Endometrial microvascular endothelial cells (primary cell): ENCODE measurements at regions not wholly inside any gene's neighbourhood (a gene's known extent, or its start where the extent isn't known, plus 50 kb on each side); places are given as distances from the start of the nearest gene placed in this dataset.

ENCODE experiments used
- in situ Hi-C: cut with HindIII; loops from 2 replicates; pipeline ENCODE4 v1.10.0; 2017; ENCODE audit warnings: low sequenced_read_pairs, low pct_unique_long_range_greater_than_20kb; ENCODE audit errors: inconsistent ontology term

- in situ Hi-C loops, result no loop called here
These were observed 263.6 kb downstream of the DUSP10 start for GRCh38 chr1:221478050-221478949.

GRCh38 chr1:221487781-221488524, 253.9 kb downstream of the DUSP10 start:
- in situ Hi-C loops, result no loop called here

GRCh38 chr1:221488550-221488949, 253.3 kb downstream of the DUSP10 start:
- in situ Hi-C loops, result no loop called here

GRCh38 chr1:221494670-221495069, 247.2 kb downstream of the DUSP10 start:
- in situ Hi-C loops, result no loop called here

DNA sequence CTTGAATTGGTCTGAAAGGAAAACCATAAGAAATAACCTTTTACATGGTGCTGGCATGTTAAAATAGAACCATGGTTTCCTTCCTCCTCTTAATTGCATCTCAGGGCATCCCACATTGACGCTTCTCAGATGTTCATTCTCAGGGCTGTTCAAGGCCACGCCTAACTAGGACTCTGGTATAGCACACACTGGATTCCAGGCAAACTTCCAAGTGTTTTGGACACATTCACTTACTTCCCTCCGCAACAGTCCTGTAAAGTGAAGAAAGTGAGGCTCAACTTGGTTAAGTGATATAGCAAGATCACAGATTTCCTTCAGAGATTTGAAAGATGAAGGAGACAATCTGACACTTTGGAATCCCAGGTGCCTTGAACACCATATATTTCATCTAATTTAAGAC, 244.8 kb downstream of the DUSP10 start:
- in situ Hi-C loops, result no loop called here

DNA sequence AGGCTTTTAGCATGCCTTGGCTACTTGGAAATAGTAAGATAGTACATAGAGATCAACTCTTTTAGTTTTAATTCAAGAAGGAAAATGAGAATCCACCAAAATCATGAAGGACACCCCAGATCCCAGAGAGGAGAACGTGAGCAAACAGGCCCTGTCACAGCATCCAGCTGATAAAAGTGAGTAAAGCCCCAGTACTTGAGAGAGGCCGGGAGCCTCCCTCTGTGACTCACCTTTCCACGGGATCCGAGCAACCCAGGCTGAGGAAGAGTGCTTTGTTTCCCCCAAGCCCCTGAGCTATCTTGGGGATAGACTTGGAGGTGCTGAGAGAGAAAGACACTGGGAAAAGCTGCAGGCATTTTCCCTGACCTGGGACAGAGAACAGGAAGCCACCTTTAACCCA, 238.6 kb downstream of the DUSP10 start:
- in situ Hi-C loops, result no loop called here

DNA sequence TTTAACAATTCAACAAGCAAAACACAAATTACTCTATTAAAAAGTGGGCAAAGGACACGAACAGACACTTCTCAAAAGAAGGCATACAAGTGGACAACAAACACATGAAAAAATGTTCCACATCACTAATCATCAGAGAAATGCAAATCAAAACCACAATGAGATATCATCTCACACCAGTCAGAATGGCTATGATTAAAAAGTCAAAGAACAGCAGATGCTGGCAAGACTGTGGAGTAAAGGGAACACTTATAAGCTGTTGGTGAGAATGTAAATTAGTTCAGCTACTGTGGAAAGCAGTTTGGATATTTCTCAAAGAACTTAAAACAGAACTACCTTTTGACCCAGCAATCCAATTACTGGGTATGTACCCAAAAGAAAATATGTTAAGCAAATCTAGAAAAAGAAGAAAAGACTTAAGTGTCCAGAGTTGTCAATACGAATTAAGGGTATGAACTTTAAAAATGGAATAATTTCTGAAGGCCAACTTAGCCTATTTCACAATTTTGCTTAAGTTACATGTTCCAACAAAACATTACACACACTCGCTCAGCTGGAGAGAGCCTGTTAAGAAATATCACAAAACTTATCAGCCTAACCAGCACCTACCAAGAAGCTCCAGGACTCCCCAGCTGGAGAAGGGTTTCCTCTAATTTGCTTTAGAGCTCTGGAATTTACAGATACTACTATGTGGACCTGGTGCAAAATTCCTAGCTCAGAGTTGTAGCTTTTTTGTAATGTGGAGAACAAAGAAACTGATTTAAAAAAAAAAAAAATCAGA, 232.1 kb downstream of the DUSP10 start:
- in situ Hi-C loops, result no loop called here

GRCh38 chr1:221510793-221511503, 230.9 kb downstream of the DUSP10 start:
- in situ Hi-C loops, result no loop called here

DNA sequence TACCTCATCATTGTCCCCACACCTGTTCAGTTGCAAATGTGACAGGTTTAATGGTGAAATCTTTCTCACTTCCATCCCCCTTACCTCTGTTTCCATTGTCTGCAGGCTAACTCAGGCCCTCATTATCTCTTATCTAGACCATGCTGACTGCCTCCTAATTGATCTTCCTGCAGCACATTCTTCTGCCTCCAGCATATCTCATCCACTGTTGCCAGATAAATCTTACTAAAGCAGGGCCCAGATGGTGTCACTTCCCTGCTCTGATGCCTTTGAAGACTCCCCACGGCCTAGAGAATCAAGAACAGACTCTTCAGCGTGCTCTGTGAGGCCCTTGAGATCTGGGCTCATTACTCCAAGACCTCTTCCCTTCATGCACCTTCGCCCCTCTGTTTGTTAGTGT, 230.1 kb downstream of the DUSP10 start:
- in situ Hi-C loops, result no loop called here

DNA sequence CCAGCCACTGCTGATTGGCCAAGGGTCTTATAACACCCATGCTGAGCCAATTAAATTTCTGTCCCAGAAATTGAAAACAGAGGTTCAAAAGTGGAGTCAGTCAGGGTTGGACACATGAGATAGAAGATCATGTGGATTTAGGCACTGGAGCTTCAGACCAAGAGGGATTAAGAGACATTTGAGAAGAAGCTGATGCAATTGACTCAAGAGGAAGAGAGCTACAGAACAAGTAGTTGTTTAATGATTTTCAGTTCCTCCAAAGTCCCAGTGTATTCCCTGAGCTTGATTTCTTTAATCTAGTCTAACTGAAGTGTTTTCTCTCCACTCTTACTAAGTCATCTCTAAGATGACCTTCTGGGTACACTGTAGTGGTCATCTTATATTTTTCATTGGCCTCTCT, 227.1 kb downstream of the DUSP10 start:
- in situ Hi-C loops, result no loop called here

GRCh38 chr1:221515496-221515895, 226.4 kb downstream of the DUSP10 start:
- in situ Hi-C loops, result no loop called here

GRCh38 chr1:221517961-221518360, 223.9 kb downstream of the DUSP10 start:
- in situ Hi-C loops, result no loop called here

GRCh38 chr1:221520250-221520649, 221.6 kb downstream of the DUSP10 start:
- in situ Hi-C loops, result no loop called here

GRCh38 chr1:221521686-221522085, 220.2 kb downstream of the DUSP10 start:
- in situ Hi-C loops, result no loop called here

DNA sequence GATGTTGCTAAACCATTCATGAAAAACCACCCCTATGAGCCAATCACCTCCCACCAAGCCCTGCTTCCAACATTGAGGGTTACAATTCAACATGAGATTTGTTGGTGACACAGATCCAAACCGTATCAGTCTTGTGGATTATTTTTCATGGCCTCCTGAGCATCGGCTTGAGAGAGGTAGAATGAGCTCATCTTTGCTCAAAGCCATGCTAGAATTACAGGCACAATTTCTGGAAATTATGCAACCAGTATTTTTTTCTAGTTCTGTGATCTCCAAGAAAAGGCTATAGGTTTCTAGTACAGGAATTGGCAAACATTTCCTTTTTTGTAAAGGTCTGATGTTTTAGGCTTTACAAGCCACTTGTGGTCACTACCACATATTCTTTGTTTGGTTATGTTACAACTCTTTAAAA, 219.4 kb downstream of the DUSP10 start:
- in situ Hi-C loops, result no loop called here

DNA sequence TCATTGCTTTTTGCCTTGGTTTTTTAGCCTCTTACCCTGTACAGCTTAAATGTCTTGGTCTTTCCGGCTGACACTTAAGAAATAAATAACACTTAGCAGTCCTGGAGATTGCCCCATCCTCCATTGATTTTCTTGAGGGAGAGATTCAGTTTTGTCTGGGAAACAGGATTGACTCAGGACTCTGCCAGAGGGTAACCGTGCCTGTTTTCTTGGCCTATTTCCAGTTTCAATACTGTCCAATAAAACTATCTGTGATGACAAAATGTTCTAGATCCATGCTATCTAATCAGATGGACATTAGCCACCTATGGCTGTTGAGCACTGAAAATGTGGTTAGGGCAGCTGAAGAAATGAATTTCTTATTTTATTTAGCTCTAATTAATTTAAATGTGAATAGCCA, 216.1 kb downstream of the DUSP10 start:
- in situ Hi-C loops, result no loop called here

- in situ Hi-C loops, result no loop called here
These were observed 214.6 kb downstream of the DUSP10 start for GRCh38 chr1:221527302-221527701.

DNA sequence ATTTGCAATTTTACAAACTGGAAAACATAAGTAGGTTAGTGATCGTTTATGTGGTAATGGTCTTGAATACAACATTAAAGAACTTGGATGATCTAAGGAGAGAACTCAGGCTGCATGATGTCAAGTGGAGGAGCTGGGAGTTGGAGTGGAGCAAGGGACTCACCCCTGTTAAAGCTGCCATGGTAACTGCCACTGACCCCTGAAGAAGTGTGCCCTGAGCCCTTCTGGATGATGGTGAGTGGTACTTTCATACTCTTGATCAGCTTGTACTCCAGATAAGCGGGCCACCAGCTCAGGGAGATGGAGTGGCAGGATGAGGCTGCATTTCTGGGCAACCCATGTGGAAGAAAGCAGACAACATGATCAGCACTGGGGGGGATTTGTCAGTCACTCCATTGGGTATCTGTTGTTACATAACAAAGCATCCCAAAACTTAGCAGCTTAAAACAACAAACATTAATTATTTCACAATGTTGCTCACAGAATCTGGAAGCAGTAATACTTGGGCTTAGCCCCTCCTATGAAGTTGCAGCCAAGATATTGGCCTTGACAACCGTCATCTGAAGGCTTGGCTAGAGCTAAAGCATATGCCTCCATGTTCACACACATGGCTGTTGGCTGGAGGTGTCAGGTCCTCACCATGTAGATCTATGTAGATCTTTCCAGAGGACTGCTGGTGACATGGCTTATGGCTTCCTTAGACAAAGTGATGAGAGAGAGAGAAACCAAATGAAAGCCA, 213.8 kb downstream of the DUSP10 start:
- in situ Hi-C loops, result no loop called here
